H1 (cell line): ENCODE measurements at regions not wholly inside any gene's neighbourhood (a gene's known extent, or its start where the extent isn't known, plus 50 kb on each side); places are given as distances from the start of the nearest gene placed in this dataset.

Experiments
- CTCF ChIA-PET: fragments of 300-600 bp; sonication (Branson Sonifier 250); formaldehyde crosslinking; loops from one replicate; lab custom pipeline; 2021; ENCODE audit not compliant: partially characterized antibody; lab: Charles Lee
- POLR2A ChIA-PET: fragments of 300-600 bp; sonication (Branson Sonifier 250); formaldehyde crosslinking; loops from one replicate; lab custom pipeline; 2021; ENCODE audit warnings: inconsistent platforms; ENCODE audit not compliant: partially characterized antibody; lab: Charles Lee
- DNase-seq, 2 experiments: peaks; one replicate each; pipeline versions ENCODE4 v3.0.0 to v3.0.0-alpha.2; 2010 to 2022; ENCODE audit warnings: low spot score in 2 of 2, low read depth in 1 of 2, mixed read lengths in 1 of 2
- FAIRE-seq: peaks from 2 replicates; lab custom pipeline; 2011; peaks lifted over from hg19 to GRCh38; lab: Jason Lieb, UNC
- H2AFZ ChIP-seq: 2 replicates; pipeline ENCODE4 v1.8.1; 2012; ENCODE audit warnings: low read length, inconsistent platforms
- H2AK5ac ChIP-seq: 2 replicates; pipeline ENCODE4 v1.6.1; 2013; ENCODE audit warnings: low read depth, low read length
- H2BK120ac ChIP-seq: replicated peaks from 2 replicates; pipeline ENCODE3; 2013; ENCODE audit warnings: low read depth, low read length, inconsistent platforms
- H2BK12ac ChIP-seq: 2 replicates; pipeline ENCODE4 v1.6.1; 2013; ENCODE audit warnings: low read depth, low read length
- H2BK15ac ChIP-seq: 2 replicates; pipeline ENCODE4 v1.6.1; 2013; ENCODE audit warnings: low read length
- H2BK20ac ChIP-seq: 2 replicates; pipeline ENCODE4 v1.6.1; 2013; ENCODE audit warnings: low read length
- H2BK5ac ChIP-seq: 2 replicates; pipeline ENCODE4 v1.6.1; 2013; ENCODE audit warnings: low read depth, low read length
- H3K14ac ChIP-seq: 2 replicates; pipeline ENCODE4 v1.6.1; 2013; ENCODE audit warnings: inconsistent platforms; ENCODE audit not compliant: insufficient read length
- H3K18ac ChIP-seq: 2 replicates; pipeline ENCODE4 v1.6.1; 2013; ENCODE audit warnings: low read length; ENCODE audit errors: extremely low read depth
- H3K23ac ChIP-seq: 2 replicates; pipeline ENCODE4 v1.6.1; 2013; ENCODE audit warnings: inconsistent platforms; ENCODE audit not compliant: insufficient read length
- H3K23me2 ChIP-seq: 2 replicates; pipeline ENCODE4 v1.6.1; 2013; ENCODE audit warnings: low read depth, low read length
- H3K27ac ChIP-seq: 2 replicates; pipeline ENCODE4 v1.6.1; 2011; ENCODE audit warnings: low read depth, low read length, inconsistent platforms
- H3K27me3 ChIP-seq, 4 experiments: replicated peaks in 1 of 4; 1 replicate in 1 of 4; 2 replicates in 3 of 4; pipeline versions ENCODE4 v1.6.1 to v1.8.1; 2011 to 2013; ENCODE audit warnings: low read length in 3 of 4, mild to moderate bottlenecking in 3 of 4, inconsistent platforms in 2 of 4, mixed read lengths in 2 of 4, moderate library complexity in 1 of 4; ENCODE audit not compliant: control insufficient read depth in 3 of 4, insufficient read depth in 3 of 4; ENCODE audit errors: extremely low read depth in 1 of 4
- H3K36me3 ChIP-seq, 4 experiments: 2 replicates each; pipeline versions ENCODE4 v1.6.1 to v1.8.1; 2011 to 2013; ENCODE audit warnings: mild to moderate bottlenecking in 4 of 4, low read length in 3 of 4, moderate library complexity in 2 of 4, control low read depth in 1 of 4, inconsistent platforms in 1 of 4; ENCODE audit not compliant: insufficient read depth in 4 of 4, control insufficient read depth in 2 of 4
- H3K4ac ChIP-seq: replicated peaks from 2 replicates; pipeline ENCODE3; 2013; ENCODE audit warnings: low read length, low read depth, mixed read lengths, inconsistent platforms; ENCODE audit not compliant: insufficient read length
- H3K4me1 ChIP-seq, 4 experiments: replicated peaks in 1 of 4; 1 replicate in 1 of 4; 2 replicates in 3 of 4; pipeline versions ENCODE4 v1.6.1 to v1.8.1; 2011 to 2013; ENCODE audit warnings: low read length in 3 of 4, inconsistent platforms in 2 of 4, mixed read lengths in 1 of 4; ENCODE audit not compliant: insufficient read depth in 4 of 4, control insufficient read depth in 3 of 4
- H3K4me2 ChIP-seq, 2 experiments: 2 replicates each; pipeline versions ENCODE4 v1.6.1 to v1.8.1; 2011 to 2013; ENCODE audit warnings: low read depth in 2 of 2, low read length in 2 of 2, control low read depth in 1 of 2, inconsistent platforms in 1 of 2, mild to moderate bottlenecking in 1 of 2; ENCODE audit not compliant: insufficient read depth in 1 of 2
- H3K4me3 ChIP-seq, 4 experiments: fragments of 200-600, 300-600 bp in 1 of 4; sonication (generic), shearing (Covaris generic), sonication (Bioruptor Twin) in 1 of 4; 2 replicates each; pipeline versions ENCODE4 v1.5.1 to v1.8.1; 2011 to 2016; ENCODE audit warnings: low read length in 4 of 4, low read depth in 3 of 4, control low read depth in 2 of 4, inconsistent platforms in 2 of 4, mild to moderate bottlenecking in 2 of 4, mixed read lengths in 1 of 4, moderate library complexity in 1 of 4; ENCODE audit not compliant: insufficient read depth in 2 of 4; ENCODE audit errors: extremely low read depth in 1 of 4
- H3K56ac ChIP-seq: replicated peaks from 2 replicates; pipeline ENCODE3; 2013; ENCODE audit warnings: low read depth, mild to moderate bottlenecking, mixed read lengths, low read length, inconsistent platforms; ENCODE audit not compliant: insufficient read length
- H3K79me1 ChIP-seq: 2 replicates; pipeline ENCODE4 v1.6.1; 2013; ENCODE audit warnings: low read depth, low read length, control low read depth
- H3K79me2 ChIP-seq, 2 experiments: 2 replicates each; pipeline versions ENCODE4 v1.6.1 to v1.8.1; 2012 to 2013; ENCODE audit warnings: low read length in 2 of 2, mild to moderate bottlenecking in 2 of 2, inconsistent platforms in 1 of 2; ENCODE audit not compliant: insufficient read depth in 2 of 2, control insufficient read depth in 1 of 2
- H3K9ac ChIP-seq, 4 experiments: replicated peaks in 1 of 4; 1 replicate in 1 of 4; 2 replicates in 3 of 4; pipeline versions ENCODE4 v1.6.1 to v1.8.1; 2011 to 2013; ENCODE audit warnings: low read depth in 3 of 4, low read length in 3 of 4, control low read depth in 2 of 4, mild to moderate bottlenecking in 2 of 4, moderate library complexity in 2 of 4, inconsistent platforms in 1 of 4; ENCODE audit errors: extremely low read depth in 1 of 4
- H3K9me3 ChIP-seq, 2 experiments: 2 replicates each; pipeline versions ENCODE4 v1.6.1 to v1.8.1; 2012 to 2013; ENCODE audit warnings: mild to moderate bottlenecking in 2 of 2, moderate library complexity in 2 of 2, control low read depth in 1 of 2, inconsistent platforms in 1 of 2, low read depth in 1 of 2, low read length in 1 of 2, mixed read lengths in 1 of 2; ENCODE audit not compliant: insufficient read depth in 2 of 2
- H4K20me1 ChIP-seq, 2 experiments: replicated peaks in 1 of 2; 2 replicates each; pipeline versions ENCODE3 to v1.8.1; 2011 to 2013; ENCODE audit warnings: inconsistent platforms in 2 of 2, low read length in 2 of 2, mild to moderate bottlenecking in 1 of 2; ENCODE audit not compliant: insufficient read depth in 2 of 2, control insufficient read depth in 1 of 2
- H4K5ac ChIP-seq: 2 replicates; pipeline ENCODE4 v1.6.1; 2013; ENCODE audit warnings: low read length, low read depth, mixed read lengths, inconsistent platforms; ENCODE audit not compliant: insufficient read length
- H4K8ac ChIP-seq: 2 replicates; pipeline ENCODE4 v1.8.0; 2013; ENCODE audit warnings: mild to moderate bottlenecking, moderate library complexity, low read length, inconsistent platforms; ENCODE audit not compliant: insufficient read depth; ENCODE audit errors: extremely low read depth
- H4K91ac ChIP-seq: replicated peaks from 2 replicates; pipeline ENCODE3; 2013; ENCODE audit warnings: low read length, mixed read lengths, inconsistent platforms; ENCODE audit not compliant: insufficient read length
- ASH2L ChIP-seq: fragments of 200-600, 300-600 bp; sonication (generic); IDR thresholded peaks from one replicate; pipeline ENCODE4 v1.7.1; 2017; ENCODE audit warnings: low read length
- CEBPB ChIP-seq: IDR thresholded peaks from 2 replicates; pipeline ENCODE4 v1.6.1; 2012; ENCODE audit warnings: low read depth, low read length
- GABPA ChIP-seq: IDR thresholded peaks from 2 replicates; pipeline ENCODE4 v1.6.1; 2011; ENCODE audit warnings: mild to moderate bottlenecking, low read length, moderate library complexity, borderline replicate concordance; ENCODE audit not compliant: insufficient read depth
- RFX5 ChIP-seq: IDR thresholded peaks from 2 replicates; pipeline ENCODE4 v1.6.1; 2011; ENCODE audit warnings: low read depth, low read length, improper control_type of control experiment, borderline replicate concordance
- SRF ChIP-seq: IDR thresholded peaks from 2 replicates; pipeline ENCODE4 v1.6.1; 2011; ENCODE audit warnings: mild to moderate bottlenecking, low read depth, low read length, moderate library complexity
- TBP ChIP-seq: IDR thresholded peaks from 2 replicates; pipeline ENCODE4 v1.6.1; 2011; ENCODE audit warnings: low read depth, low read length, improper control_type of control experiment
- TCF12 ChIP-seq: IDR thresholded peaks from 2 replicates; pipeline ENCODE4 v1.6.1; 2011; ENCODE audit warnings: low read depth, mild to moderate bottlenecking, low read length
- WGBS, 2 experiments: shearing (Covaris generic) in 1 of 2; methylation state at CpG; one replicate each; pipeline versions ENCODE4 v1.1.6 to v1.1.7; 2013 to 2015; ENCODE audit warnings: low lambda C conversion rate in 2 of 2, mixed read lengths in 2 of 2, inconsistent platforms in 1 of 2, low coverage in 1 of 2, missing lambda C conversion rate in 1 of 2; ENCODE audit not compliant: insufficient replicate concordance in 2 of 2, insufficient coverage in 1 of 2, insufficient read length in 1 of 2; ENCODE audit errors: extremely low coverage in 1 of 2, missing lambda C conversion rate in 1 of 2; 5-methylcytosine and 5-hydroxymethylcytosine counted together

DNA sequence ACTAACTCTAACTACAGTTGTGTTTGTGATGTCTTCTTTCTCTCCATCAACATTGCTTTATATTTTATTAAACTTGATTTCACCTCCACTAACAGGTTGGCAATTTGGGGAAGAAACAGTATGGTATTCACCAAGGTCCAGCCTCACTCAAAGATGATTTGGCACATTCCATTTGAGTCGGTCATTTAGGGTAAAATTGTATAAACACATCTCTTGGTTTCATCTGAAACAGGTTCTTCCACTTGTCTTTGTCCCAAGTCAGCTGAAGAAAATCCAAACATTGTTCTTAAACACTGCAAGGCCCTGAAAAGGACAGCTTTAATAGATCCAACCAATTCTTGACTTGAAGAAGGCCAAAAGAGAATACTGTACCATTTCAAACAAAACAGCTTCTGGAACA, 104.9 kb upstream of the NT5E start:
- H3K56ac ChIP-seq: no peak overlapping the region
- H2AK5ac ChIP-seq: no peak overlapping the region
- no peaks in the 10 kb centered on the region for H3K79me1 ChIP-seq
- H3K79me2 ChIP-seq: no peaks in the 10 kb centered on the region
- no peaks in the 10 kb centered on the region for H3K36me3 ChIP-seq
- H4K91ac ChIP-seq: no peak overlapping the region
- H3K27ac ChIP-seq: no peak overlapping the region
- no peak overlapping the region for H2BK12ac ChIP-seq
- no peak overlapping the region for H3K4ac ChIP-seq
- H2BK5ac ChIP-seq: no peak overlapping the region
- peaks cover 0 to 1% (median 0%) of the 10 kb centered on the region in 4 experiments; a peak in 1 of 7 replicates for H3K27me3 ChIP-seq
- no peak overlapping the region for H2AFZ ChIP-seq
- ChIA-PET CTCF (interaction anchor here (0.9 to 1.3 kb wide), 2 partner anchors 10 to 138 kb away, joined by 3 to 6 read pairs; no protein-coding TSS in a partner anchor), POLR2A (no interaction called here)
- H3K23me2 ChIP-seq: no peaks in the 10 kb centered on the region
- no peak overlapping the region for H2BK120ac ChIP-seq
- no peak overlapping the region for H3K4me2 ChIP-seq
- DNase-seq: no peak
- H4K20me1 ChIP-seq: no peaks in the 10 kb centered on the region
- H4K5ac ChIP-seq: no peak overlapping the region
- TF ChIP-seq ASH2L: no peak
- TF ChIP-seq CEBPB: no peak
- no peak for TF ChIP-seq TCF12
- TF ChIP-seq RFX5: no peak
- no peak for TF ChIP-seq GABPA
- TF ChIP-seq TBP: no peak
- no peak for TF ChIP-seq SRF
- no peak overlapping the region for H3K23ac ChIP-seq
- no peak overlapping the region for H2BK20ac ChIP-seq
- 88% methylated on average over 1 of the region's 1 CpG; no CpG with 5 or more reads in 1 of the 2 experiments for WGBS, 2 experiments
- no peak overlapping the region for H3K18ac ChIP-seq
- H2BK15ac ChIP-seq: no peak overlapping the region
- no peak overlapping the region for H3K14ac ChIP-seq
- no peak overlapping the region for H4K8ac ChIP-seq
- H3K4me3 ChIP-seq: no peak overlapping the region
- no peaks in the 10 kb centered on the region for H3K9me3 ChIP-seq
- no peak overlapping the region for H3K9ac ChIP-seq
- no peak for FAIRE-seq
- H3K4me1 ChIP-seq: no peaks in the 10 kb centered on the region
